Skeletal muscle satellite cell (primary cell): ENCODE measurements at regions not wholly inside any gene's neighbourhood (a gene's known extent, or its start where the extent isn't known, plus 50 kb on each side); places are given as distances from the start of the nearest gene placed in this dataset.

ENCODE experiments used
- H3K27me3 ChIP-seq: 2 replicates; pipeline ENCODE4 v1.7.0; 2013; ENCODE audit warnings: low read length; ENCODE audit not compliant: control insufficient read depth, insufficient read depth
- H3K36me3 ChIP-seq: 2 replicates; pipeline ENCODE4 v1.7.0; 2013; ENCODE audit warnings: mild to moderate bottlenecking, control low read depth, low read length; ENCODE audit not compliant: insufficient read depth
- H3K4me1 ChIP-seq: 2 replicates; pipeline ENCODE4 v1.7.0; 2013; ENCODE audit warnings: low read length; ENCODE audit not compliant: control insufficient read depth, insufficient read depth
- H3K4me2 ChIP-seq: 2 replicates; pipeline ENCODE4 v1.7.0; 2013; ENCODE audit warnings: mild to moderate bottlenecking, low read length
- H3K4me3 ChIP-seq: 2 replicates; pipeline ENCODE4 v1.7.0; 2013; ENCODE audit warnings: low read length
- H3K9ac ChIP-seq: 2 replicates; pipeline ENCODE4 v1.7.0; 2013; ENCODE audit warnings: mild to moderate bottlenecking, low read depth, low read length, moderate library complexity
- H3K9me3 ChIP-seq: replicated peaks from 2 replicates; pipeline ENCODE4 v1.7.0; 2013; ENCODE audit warnings: mild to moderate bottlenecking, control low read depth, low read length

GRCh38 chr5:136686192-136686872, 321.0 kb upstream of the TRPC7 start:
- Histone ChIP-seq H3K9ac (no peak overlapping the region), H3K27me3 (no peaks in the 10 kb centered on the region), H3K9me3 (no peaks in the 10 kb centered on the region), H3K4me1 (no peaks in the 10 kb centered on the region), H3K4me3 (no peak overlapping the region), H3K4me2 (no peak overlapping the region), H3K36me3 (no peaks in the 10 kb centered on the region)

- no peak overlapping the region for H3K4me3 ChIP-seq
- H3K9me3 ChIP-seq: no peaks in the 10 kb centered on the region
- H3K27me3 ChIP-seq: no peaks in the 10 kb centered on the region
- no peak overlapping the region for H3K9ac ChIP-seq
- H3K36me3 ChIP-seq: no peaks in the 10 kb centered on the region
- H3K4me2 ChIP-seq: no peak overlapping the region
- no peaks in the 10 kb centered on the region for H3K4me1 ChIP-seq
Observed at GRCh38 chr5:136682986-136683385, 317.6 kb upstream of the TRPC7 start.

- no peak overlapping the region for H3K4me3 ChIP-seq
- no peak overlapping the region for H3K9ac ChIP-seq
- no peaks in the 10 kb centered on the region for H3K9me3 ChIP-seq
- H3K27me3 ChIP-seq: peaks cover 4% of the 10 kb centered on the region
- H3K4me1 ChIP-seq: no peaks in the 10 kb centered on the region
- H3K36me3 ChIP-seq: no peaks in the 10 kb centered on the region
- no peak overlapping the region for H3K4me2 ChIP-seq
Observed at GRCh38 chr5:136679233-136679632, 313.9 kb upstream of the TRPC7 start.

DNA sequence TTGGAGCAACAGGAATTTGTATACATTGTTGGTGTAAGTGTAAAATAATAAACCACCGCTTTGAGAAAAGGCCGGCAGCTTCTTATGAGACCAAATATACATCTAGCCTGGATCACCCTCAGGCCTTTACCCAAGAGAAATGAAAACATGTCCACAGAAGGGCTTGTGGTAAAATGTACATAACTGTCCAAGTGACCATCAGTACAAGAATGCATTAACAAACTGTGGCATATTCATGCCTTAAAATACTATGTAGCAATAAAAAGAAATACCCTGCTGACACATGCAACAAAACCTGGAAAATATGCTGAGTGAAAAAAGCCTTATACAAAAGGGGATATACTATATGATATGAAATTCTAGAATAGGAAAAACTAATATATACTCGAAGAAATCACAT, 311.9 kb upstream of the TRPC7 start:
- H3K9ac ChIP-seq: no peak overlapping the region
- no peak overlapping the region for H3K4me2 ChIP-seq
- no peaks in the 10 kb centered on the region for H3K4me1 ChIP-seq
- H3K9me3 ChIP-seq: no peaks in the 10 kb centered on the region
- H3K27me3 ChIP-seq: peaks cover 4% of the 10 kb centered on the region
- no peaks in the 10 kb centered on the region for H3K36me3 ChIP-seq
- H3K4me3 ChIP-seq: no peak overlapping the region

DNA sequence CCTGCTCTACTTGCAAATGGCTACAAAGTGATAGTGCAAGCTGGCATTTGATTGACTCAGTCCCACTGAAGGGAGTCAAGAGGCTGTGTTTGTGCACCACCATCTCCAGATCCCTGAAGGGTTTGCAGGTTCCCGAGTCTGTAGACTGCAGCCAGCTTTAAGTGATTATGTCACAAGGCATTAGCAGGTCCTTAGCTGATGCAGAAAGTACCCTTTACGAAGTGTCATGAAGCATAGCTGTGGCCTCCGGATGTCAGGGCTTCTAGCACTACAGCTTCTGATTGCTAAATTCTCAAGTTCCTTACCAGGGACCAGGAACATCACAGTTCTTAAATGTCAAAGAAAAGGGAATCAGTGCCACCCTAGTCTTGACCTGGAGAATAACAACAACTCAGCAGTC, 311.3 kb upstream of the TRPC7 start:
- Histone ChIP-seq H3K4me2 (no peak overlapping the region), H3K9ac (no peak overlapping the region), H3K27me3 (peaks cover 4% of the 10 kb centered on the region), H3K9me3 (no peaks in the 10 kb centered on the region), H3K4me1 (no peaks in the 10 kb centered on the region), H3K36me3 (no peaks in the 10 kb centered on the region), H3K4me3 (no peak overlapping the region)

DNA sequence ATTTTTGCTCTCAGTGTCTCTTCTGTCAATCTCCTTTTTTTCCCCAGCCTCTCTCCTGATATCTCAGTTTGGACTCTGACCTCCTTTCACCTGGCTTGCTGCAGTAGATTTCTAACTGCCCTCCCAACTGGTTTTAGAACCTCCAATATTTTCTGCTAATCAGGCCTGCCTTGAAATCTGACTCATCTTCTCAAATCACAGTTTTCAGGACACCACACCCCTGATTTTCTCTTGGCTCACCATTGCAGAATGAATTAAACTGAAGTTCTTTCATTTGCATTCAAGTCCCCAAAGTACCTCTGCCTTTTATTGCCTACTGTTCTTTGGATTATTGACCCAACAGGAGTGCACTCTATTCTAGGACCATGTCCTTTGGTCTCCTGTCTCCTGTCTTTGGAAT, 310.4 kb upstream of the TRPC7 start:
- no peak overlapping the region for H3K4me2 ChIP-seq
- no peak overlapping the region for H3K4me3 ChIP-seq
- no peaks in the 10 kb centered on the region for H3K9me3 ChIP-seq
- no peaks in the 10 kb centered on the region for H3K36me3 ChIP-seq
- no peak overlapping the region for H3K9ac ChIP-seq
- peaks cover 4% of the 10 kb centered on the region for H3K27me3 ChIP-seq
- H3K4me1 ChIP-seq: no peaks in the 10 kb centered on the region

- Histone ChIP-seq H3K4me3 (no peak overlapping the region), H3K9me3 (no peaks in the 10 kb centered on the region), H3K36me3 (no peaks in the 10 kb centered on the region), H3K9ac (no peak overlapping the region), H3K27me3 (peaks cover 4% of the 10 kb centered on the region), H3K4me1 (no peaks in the 10 kb centered on the region), H3K4me2 (no peak overlapping the region)
Observed at GRCh38 chr5:136674178-136674577, 308.8 kb upstream of the TRPC7 start.

- Histone ChIP-seq H3K27me3 (no peaks in the 10 kb centered on the region), H3K9ac (no peak overlapping the region), H3K9me3 (no peaks in the 10 kb centered on the region), H3K4me3 (no peak overlapping the region), H3K36me3 (no peaks in the 10 kb centered on the region), H3K4me2 (no peak overlapping the region), H3K4me1 (no peaks in the 10 kb centered on the region)
Observed at GRCh38 chr5:136667789-136668188, 302.4 kb upstream of the TRPC7 start.

- Histone ChIP-seq H3K36me3 (no peaks in the 10 kb centered on the region), H3K9me3 (no peaks in the 10 kb centered on the region), H3K4me1 (no peaks in the 10 kb centered on the region), H3K4me3 (no peak overlapping the region), H3K4me2 (no peak overlapping the region), H3K9ac (no peak overlapping the region), H3K27me3 (no peaks in the 10 kb centered on the region)
Observed at GRCh38 chr5:136666970-136667620, 301.8 kb upstream of the TRPC7 start.

DNA sequence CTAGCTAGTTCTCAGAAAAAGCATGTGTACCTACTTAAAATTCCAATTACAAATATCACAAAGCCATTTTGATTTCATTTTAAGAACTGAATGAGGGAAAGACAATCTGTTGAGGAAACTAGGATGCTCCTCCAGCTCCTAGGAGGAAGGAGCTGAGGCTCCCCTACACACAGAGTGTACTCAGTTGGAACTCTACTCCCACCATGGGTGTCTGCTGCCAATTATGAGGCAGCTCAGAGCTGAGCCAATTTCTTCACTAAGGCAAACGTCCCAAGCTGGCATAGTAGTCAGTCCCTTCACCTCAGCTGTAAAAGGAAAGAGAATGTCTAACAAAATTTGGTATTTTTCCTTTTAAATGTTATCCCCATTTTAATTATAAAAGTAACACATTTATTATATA, 300.0 kb upstream of the TRPC7 start:
- Histone ChIP-seq H3K4me3 (no peak overlapping the region), H3K4me1 (no peaks in the 10 kb centered on the region), H3K4me2 (no peak overlapping the region), H3K9ac (no peak overlapping the region), H3K36me3 (no peaks in the 10 kb centered on the region), H3K9me3 (no peaks in the 10 kb centered on the region), H3K27me3 (no peaks in the 10 kb centered on the region)

GRCh38 chr5:136661026-136661425, 295.7 kb upstream of the TRPC7 start:
- Histone ChIP-seq H3K4me1 (no peaks in the 10 kb centered on the region), H3K4me3 (no peak overlapping the region), H3K36me3 (no peaks in the 10 kb centered on the region), H3K9ac (no peak overlapping the region), H3K9me3 (no peaks in the 10 kb centered on the region), H3K4me2 (no peak overlapping the region), H3K27me3 (no peaks in the 10 kb centered on the region)

DNA sequence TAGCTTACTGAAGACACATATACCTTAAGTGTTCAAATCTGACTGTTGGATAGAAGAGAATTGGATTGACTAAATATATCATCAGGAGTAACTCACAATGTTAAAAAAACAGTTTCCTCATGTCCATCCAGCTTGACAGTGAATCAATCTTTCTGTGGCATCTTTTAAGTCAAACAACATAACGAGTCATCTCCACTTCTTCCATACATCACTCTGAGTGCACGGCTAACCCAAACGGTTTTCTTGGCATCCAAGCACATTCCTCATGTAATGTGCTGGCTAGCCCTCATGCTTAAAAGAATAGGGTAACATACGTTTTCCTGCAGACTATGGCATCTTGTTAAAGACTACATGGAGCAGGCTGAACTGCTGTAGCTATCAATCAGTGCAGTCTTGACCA, 291.5 kb upstream of the TRPC7 start:
- no peaks in the 10 kb centered on the region for H3K4me1 ChIP-seq

More for the DNA sequence above, 291.5 kb upstream of the TRPC7 start:
- no peaks in the 10 kb centered on the region for H3K9me3 ChIP-seq
- H3K27me3 ChIP-seq: no peaks in the 10 kb centered on the region
- no peak overlapping the region for H3K9ac ChIP-seq
- no peak overlapping the region for H3K4me3 ChIP-seq
- H3K36me3 ChIP-seq: no peaks in the 10 kb centered on the region
- H3K4me2 ChIP-seq: no peak overlapping the region
